ENCODE measurements at regions not wholly inside any gene's neighbourhood (a gene's known extent, or its start where the extent isn't known, plus 50 kb on each side); places are given as distances from the start of the nearest gene placed in this dataset.

GRCh38 chr9:17871213-17871890 is 292.5 kb downstream of the SH3GL2 start:
- intact Hi-C loops (cut with DNase I): no loop called here
- DNase-seq: no peak

GRCh38 chr9:17875886-17876285 is 297.0 kb downstream of the SH3GL2 start:
- ATAC-seq: no peak
- WGBS, 2 donors: 97 to 100% methylated on average over 1 of the region's 1 CpG
- intact Hi-C loops (cut with DNase I): no loop called here

More at GRCh38 chr9:17871213-17871890, 292.5 kb downstream of the SH3GL2 start:
- H3K27ac ChIP-seq: no peak overlapping the region
- no peak for ATAC-seq
- no peak overlapping the region for H3K4me3 ChIP-seq
- H3K9me3 ChIP-seq: peaks cover 0 to 5% (median 0%) of the 10 kb centered on the region in 3 donors
- no peaks in the 10 kb centered on the region for H3K36me3 ChIP-seq (replicated peaks in 1 of 2; ENCODE audit: insufficient read depth in 1 of 2, low read depth in 2 of 2)
- WGBS, 2 donors: 60 to 81% methylated on average over 2 of the region's 2 CpGs
- H3K27me3 ChIP-seq: no peaks in the 10 kb centered on the region
- H3K4me1 ChIP-seq: no peaks in the 10 kb centered on the region
- TF ChIP-seq, protein P1, sequence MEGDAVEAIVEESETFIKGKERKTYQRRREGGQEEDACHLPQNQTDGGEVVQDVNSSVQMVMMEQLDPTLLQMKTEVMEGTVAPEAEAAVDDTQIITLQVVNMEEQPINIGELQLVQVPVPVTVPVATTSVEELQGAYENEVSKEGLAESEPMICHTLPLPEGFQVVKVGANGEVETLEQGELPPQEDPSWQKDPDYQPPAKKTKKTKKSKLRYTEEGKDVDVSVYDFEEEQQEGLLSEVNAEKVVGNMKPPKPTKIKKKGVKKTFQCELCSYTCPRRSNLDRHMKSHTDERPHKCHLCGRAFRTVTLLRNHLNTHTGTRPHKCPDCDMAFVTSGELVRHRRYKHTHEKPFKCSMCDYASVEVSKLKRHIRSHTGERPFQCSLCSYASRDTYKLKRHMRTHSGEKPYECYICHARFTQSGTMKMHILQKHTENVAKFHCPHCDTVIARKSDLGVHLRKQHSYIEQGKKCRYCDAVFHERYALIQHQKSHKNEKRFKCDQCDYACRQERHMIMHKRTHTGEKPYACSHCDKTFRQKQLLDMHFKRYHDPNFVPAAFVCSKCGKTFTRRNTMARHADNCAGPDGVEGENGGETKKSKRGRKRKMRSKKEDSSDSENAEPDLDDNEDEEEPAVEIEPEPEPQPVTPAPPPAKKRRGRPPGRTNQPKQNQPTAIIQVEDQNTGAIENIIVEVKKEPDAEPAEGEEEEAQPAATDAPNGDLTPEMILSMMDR (IDR thresholded peaks at IDR 0.05): no peak
- TF ChIP-seq POLR2A (IDR thresholded peaks at IDR 0.05): no peak

DNA sequence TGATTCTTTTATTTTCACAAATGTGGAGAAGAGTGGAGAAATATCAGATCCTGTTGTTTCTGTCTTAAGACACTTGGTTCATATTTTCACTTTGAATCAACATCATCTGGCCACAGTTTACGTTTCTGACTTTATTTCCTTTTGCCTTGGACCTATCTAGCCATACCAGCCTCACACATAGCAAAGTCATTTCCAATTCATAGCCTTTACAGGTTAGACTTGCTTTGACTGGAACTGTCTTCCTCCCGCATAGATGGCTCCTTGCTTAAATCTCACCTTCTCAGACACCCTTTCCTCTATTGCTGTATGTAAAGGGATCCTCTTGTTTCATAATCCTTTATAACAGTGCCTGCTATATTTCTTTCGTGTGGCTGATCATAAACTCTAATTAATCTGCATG is 297.8 kb downstream of the SH3GL2 start:
- H3K27ac ChIP-seq: no peak overlapping the region
- H3K4me3 ChIP-seq: no peak overlapping the region
- peaks cover 0 to 5% (median 0%) of the 10 kb centered on the region in 3 donors for H3K9me3 ChIP-seq
- H3K36me3 ChIP-seq (replicated peaks in 1 of 2; ENCODE audit: insufficient read depth in 1 of 2, low read depth in 2 of 2): no peaks in the 10 kb centered on the region
- H3K4me1 ChIP-seq: no peaks in the 10 kb centered on the region
- no peaks in the 10 kb centered on the region for H3K27me3 ChIP-seq
- WGBS, 2 donors: 56 to 59% methylated on average over 3 of the region's 3 CpGs
- intact Hi-C loops (cut with DNase I): no loop called here
- TF ChIP-seq, protein P1 (IDR thresholded peaks at IDR 0.05): no peak
- TF ChIP-seq POLR2A (IDR thresholded peaks at IDR 0.05): no peak
- DNase-seq: no peak
- ATAC-seq: no peak

More at GRCh38 chr9:17875886-17876285, 297.0 kb downstream of the SH3GL2 start:
- no peaks in the 10 kb centered on the region for H3K36me3 ChIP-seq (replicated peaks in 1 of 2; ENCODE audit: insufficient read depth in 1 of 2, low read depth in 2 of 2)
- DNase-seq: no peak
- no peak for TF ChIP-seq POLR2A (IDR thresholded peaks at IDR 0.05)
- TF ChIP-seq, protein P1 (IDR thresholded peaks at IDR 0.05): no peak
- no peak overlapping the region for H3K27ac ChIP-seq
- H3K27me3 ChIP-seq: no peaks in the 10 kb centered on the region
- H3K4me1 ChIP-seq: no peaks in the 10 kb centered on the region
- H3K4me3 ChIP-seq: no peak overlapping the region
- peaks cover 0 to 5% (median 0%) of the 10 kb centered on the region in 3 donors for H3K9me3 ChIP-seq

GRCh38 chr9:17878810-17879370 is 300.0 kb downstream of the SH3GL2 start:
- no peaks in the 10 kb centered on the region for H3K27me3 ChIP-seq
- ATAC-seq: no peak
- TF ChIP-seq, protein P1 (IDR thresholded peaks at IDR 0.05): no peak
- TF ChIP-seq POLR2A (IDR thresholded peaks at IDR 0.05): no peak
- H3K4me1 ChIP-seq: no peaks in the 10 kb centered on the region
- H3K9me3 ChIP-seq: peaks cover 0 to 1% (median 0%) of the 10 kb centered on the region in 3 donors
- intact Hi-C loops (cut with DNase I): no loop called here
- H3K27ac ChIP-seq: no peak overlapping the region
- 61 to 68% methylated on average over 3 of the region's 3 CpGs for WGBS, 2 donors
- H3K4me3 ChIP-seq: no peak overlapping the region
- H3K36me3 ChIP-seq (replicated peaks in 1 of 2; ENCODE audit: insufficient read depth in 1 of 2, low read depth in 2 of 2): no peaks in the 10 kb centered on the region
- no peak for DNase-seq
